Fibroblast of the conjunctiva (primary cell): ENCODE measurements at regions not wholly inside any gene's neighbourhood (a gene's known extent, or its start where the extent isn't known, plus 50 kb on each side); places are given as distances from the start of the nearest gene placed in this dataset.
"Not testable (repeated sequence)": the region's sequence is repeated elsewhere in the genome, so short reads cannot be mapped to it uniquely, and the experiment has no call there.

Experiments used
- DNase-seq: peaks from one replicate; pipeline ENCODE4 v3.0.0-alpha.2; 2010; ENCODE audit warnings: low read depth

- DNase-seq: no peak
These were observed 155.5 kb upstream of the KRR1 start for GRCh38 chr12:75666939-75667334.

GRCh38 chr12:75666126-75666938 is 154.9 kb upstream of the KRR1 start:
- DNase-seq: no peak

- no peak for DNase-seq
These were observed 153.8 kb upstream of the KRR1 start for GRCh38 chr12:75665216-75665615.

GRCh38 chr12:75662511-75663159 is 151.2 kb upstream of the KRR1 start:
- DNase-seq: no peak

GRCh38 chr12:75661908-75662307 is 150.5 kb upstream of the KRR1 start:
- no peak for DNase-seq

- no peak for DNase-seq
These were observed 149.5 kb upstream of the KRR1 start for GRCh38 chr12:75660805-75661404.

- DNase-seq: no peak
These were observed 148.7 kb upstream of the KRR1 start for GRCh38 chr12:75660107-75660530.

GRCh38 chr12:75658901-75659823 is 147.8 kb upstream of the KRR1 start:
- DNase-seq: peak; percentile 24

- no peak for DNase-seq
These were observed 146.9 kb upstream of the KRR1 start for GRCh38 chr12:75658286-75658685.

- no peak for DNase-seq
These were observed 146.4 kb upstream of the KRR1 start for GRCh38 chr12:75657831-75658230.

- not testable (repeated sequence) for DNase-seq
These were observed 145.9 kb upstream of the KRR1 start for GRCh38 chr12:75657354-75657753.

GRCh38 chr12:75656648-75657047 is 145.2 kb upstream of the KRR1 start:
- peak; percentile 82 for DNase-seq

GRCh38 chr12:75656210-75656609 is 144.8 kb upstream of the KRR1 start:
- no peak for DNase-seq

- no peak for DNase-seq
These were observed 144.0 kb upstream of the KRR1 start for GRCh38 chr12:75655315-75655806.

- no peak for DNase-seq
These were observed 139.9 kb upstream of the KRR1 start for GRCh38 chr12:75651342-75651695.

- no peak for DNase-seq
These were observed 139.4 kb upstream of the KRR1 start for GRCh38 chr12:75650595-75651341.

- no peak for DNase-seq
These were observed 138.7 kb upstream of the KRR1 start for GRCh38 chr12:75650100-75650499.

- no peak for DNase-seq
These were observed 137.4 kb upstream of the KRR1 start for GRCh38 chr12:75648856-75649255.

GRCh38 chr12:75646329-75647210 is 135.2 kb upstream of the KRR1 start:
- no peak for DNase-seq

GRCh38 chr12:75644472-75645072 is 133.2 kb upstream of the KRR1 start:
- no peak for DNase-seq
